DMS153 treated with DMSO at 0.1 percent for 48 hours (cell line): ENCODE measurements at regions not wholly inside any gene's neighbourhood (a gene's known extent, or its start where the extent isn't known, plus 50 kb on each side); places are given as distances from the start of the nearest gene placed in this dataset.

Experiments used
- DNase-seq: peaks from one replicate; lab custom pipeline; 2025; ENCODE audit not compliant: unreplicated experiment; lab: John Stamatoyannopoulos, UW

DNA sequence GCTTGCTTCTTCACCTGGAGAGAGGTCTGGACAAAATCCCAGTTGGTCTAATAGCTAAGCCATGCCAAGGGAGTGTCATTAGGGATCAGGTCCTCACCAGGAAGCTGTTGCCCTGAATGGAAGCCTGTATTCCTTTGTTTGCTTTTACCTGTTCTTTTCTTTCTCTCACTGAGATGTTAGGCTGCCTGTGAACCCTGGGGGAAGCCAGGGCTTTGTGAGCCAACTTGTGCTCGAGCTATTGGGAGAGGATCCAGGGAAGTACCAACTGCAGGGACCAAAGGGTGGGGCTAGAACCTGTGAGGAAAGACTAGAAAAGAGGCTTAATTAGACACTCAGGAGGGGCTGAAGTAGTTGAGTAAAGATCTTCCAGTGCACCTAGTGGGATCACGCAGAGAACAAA lies 451.2 kb upstream of the TLE4 start:
- DNase-seq, result peak; percentile 49

- no peak for DNase-seq
Observed at GRCh38 chr9:79120941-79121340, 450.8 kb upstream of the TLE4 start.

DNA sequence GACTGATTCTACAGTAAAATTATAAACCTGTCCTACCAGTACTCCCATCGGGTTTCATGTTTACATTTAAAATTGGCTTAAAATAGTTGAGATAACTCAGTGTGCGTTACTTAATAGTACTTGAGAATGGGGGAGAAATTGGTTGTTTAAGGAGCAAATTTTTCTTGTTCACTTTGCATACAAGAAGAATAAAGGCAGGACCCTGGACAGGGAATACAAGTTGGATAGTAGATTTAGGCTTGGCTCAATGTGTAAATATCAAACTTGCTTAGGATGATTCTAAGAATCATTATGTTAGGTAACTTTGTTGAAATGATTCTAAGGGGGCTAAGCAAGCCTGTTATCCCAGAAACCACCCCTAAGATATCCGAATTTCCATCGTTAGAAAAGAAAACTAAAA lies 448.4 kb upstream of the TLE4 start:
- DNase-seq, result no peak

DNA sequence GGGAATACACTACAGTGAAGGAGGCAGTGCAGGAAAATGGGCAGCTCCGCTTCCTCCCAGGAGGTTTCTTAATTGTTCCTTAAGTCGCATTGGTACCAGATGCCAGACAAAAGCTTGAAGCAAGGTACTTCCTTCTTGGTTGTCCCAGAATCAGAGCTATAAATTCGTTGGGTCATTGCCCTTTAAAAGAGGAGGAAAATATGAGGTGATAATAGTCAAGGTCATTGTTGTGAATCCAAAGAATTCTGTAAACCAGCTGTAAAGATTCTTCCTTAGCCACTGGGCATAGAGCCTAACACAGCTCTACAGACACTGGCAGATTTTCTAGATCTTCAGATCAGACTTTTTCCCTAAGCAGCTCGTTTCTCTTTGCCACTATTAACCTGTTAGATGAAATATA lies 444.1 kb upstream of the TLE4 start:
- DNase-seq, result no peak

- peak; percentile 33 for DNase-seq
Observed at GRCh38 chr9:79129865-79130480, 441.8 kb upstream of the TLE4 start.

GRCh38 chr9:79131246-79131774 lies 440.5 kb upstream of the TLE4 start:
- DNase-seq, result no peak

- no peak for DNase-seq
Observed at GRCh38 chr9:79131824-79132377, 439.9 kb upstream of the TLE4 start.

DNA sequence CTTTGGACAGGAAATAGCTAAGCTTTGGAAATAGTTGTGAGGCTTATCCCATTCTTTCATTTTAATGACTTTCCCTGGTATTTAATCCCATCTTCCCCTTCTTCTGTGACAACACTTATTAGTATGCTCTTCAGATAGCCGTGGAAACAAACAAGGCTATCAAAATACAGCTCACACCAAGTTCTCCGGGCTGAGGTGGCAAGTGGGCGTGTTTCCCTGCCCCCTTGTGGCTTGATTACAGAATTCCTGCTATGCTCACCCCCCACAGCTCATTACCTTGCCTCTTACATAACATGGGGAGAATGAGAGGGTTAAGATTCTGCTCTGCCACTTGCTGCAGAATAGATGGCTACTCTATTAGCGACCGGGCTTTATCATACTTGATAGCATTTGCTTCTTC lies 437.1 kb upstream of the TLE4 start:
- DNase-seq, result peak; percentile 41

DNA sequence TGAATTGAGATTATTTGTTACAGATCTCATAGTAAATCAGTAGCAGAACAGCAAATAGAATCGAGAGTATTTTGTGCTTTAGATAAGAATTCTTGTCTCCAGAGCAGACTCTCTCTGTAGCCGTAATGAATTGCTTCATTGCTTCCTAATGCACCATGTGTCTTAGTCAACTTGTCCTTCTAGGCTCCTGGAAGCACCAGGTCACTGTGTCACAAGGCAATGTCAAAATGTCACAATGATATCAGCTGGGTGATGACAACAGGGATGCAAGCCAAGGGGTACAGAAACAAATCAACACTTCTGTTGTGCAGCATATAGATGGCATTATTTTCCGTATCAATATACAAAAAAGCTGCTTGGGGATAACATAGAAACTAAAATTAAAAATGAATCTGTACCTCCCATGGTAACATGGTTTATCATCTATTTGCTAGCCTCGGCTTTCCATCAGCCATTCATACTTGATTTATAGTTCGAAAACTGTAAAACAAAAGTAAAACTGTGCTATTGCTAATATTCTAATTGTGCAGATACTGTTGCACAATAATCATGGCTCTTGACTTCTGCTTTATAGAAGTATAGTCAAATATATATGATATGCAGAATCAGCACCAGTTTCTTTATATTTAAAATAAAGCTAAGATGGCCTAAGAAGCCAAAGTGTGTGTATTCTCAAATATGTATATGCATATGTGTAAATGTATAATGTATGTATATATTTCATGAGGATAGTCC lies 435.9 kb upstream of the TLE4 start:
- no peak for DNase-seq

DNA sequence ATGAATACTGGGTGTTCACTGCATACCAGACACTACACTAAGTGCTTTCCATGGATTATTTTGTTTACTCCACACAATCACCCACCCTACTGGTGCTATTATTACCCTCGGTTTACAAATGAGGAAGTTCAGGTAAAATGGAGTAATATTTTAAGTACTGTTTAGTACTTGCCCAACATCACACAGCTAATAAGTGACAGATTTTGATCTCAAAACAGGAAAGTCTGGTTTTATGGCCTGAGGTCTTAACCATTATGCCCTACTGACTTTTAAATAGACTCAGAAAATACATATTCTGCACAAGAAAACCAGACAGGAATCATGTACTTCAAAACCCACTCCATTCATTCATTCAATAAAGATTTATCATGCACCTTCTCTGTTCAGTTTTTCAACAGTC lies 431.0 kb upstream of the TLE4 start:
- DNase-seq, result no peak

DNA sequence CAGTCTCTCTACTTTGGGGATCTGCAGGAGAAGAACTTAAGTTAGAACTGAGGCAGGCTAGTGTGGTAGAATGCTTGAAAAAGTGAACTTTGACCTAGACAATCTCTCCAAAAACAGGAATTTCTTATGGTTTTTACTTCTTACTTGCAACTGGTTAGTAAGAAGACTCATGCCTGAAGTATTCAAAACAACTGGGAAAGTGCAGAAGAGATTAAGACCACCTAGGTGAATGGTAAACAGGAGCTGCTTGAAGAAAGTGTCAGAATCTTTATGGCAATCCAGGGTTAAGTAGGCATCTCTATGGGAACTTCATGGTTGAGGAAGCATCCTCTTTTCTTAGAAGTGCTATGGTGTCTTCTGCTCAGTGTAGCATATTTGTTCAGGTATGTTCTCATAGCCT lies 428.6 kb upstream of the TLE4 start:
- no peak for DNase-seq

- no peak for DNase-seq
Observed at GRCh38 chr9:79145442-79145841, 426.3 kb upstream of the TLE4 start.

GRCh38 chr9:79149585-79149984 lies 422.2 kb upstream of the TLE4 start:
- no peak for DNase-seq

- DNase-seq, result no peak
Observed at GRCh38 chr9:79151791-79152190, 420.0 kb upstream of the TLE4 start.

- DNase-seq, result no peak
Observed at GRCh38 chr9:79152306-79152705, 419.5 kb upstream of the TLE4 start.

DNA sequence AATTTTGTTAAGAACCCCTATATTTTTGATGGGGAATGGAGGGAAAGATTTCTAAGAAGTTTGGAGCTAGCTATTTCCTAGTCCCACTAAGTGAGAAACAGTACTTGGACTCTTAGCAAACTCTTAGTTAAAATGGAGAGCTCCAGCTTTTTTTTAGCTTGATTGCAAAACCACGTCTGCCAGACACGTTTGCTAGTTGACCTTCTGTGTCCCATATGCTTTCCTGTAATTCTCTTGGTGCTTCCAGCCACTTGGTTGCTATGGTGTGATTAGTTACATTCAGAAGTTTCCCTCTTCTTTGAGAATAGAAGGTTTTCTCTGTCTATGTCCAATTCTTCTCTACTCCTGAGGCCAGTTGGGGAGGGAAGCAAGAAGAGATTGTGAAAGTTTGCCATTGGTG lies 417.0 kb upstream of the TLE4 start:
- DNase-seq, result no peak

- no peak for DNase-seq
Observed at GRCh38 chr9:79155308-79155707, 416.5 kb upstream of the TLE4 start.

GRCh38 chr9:79163544-79163943 lies 408.2 kb upstream of the TLE4 start:
- no peak for DNase-seq

DNA sequence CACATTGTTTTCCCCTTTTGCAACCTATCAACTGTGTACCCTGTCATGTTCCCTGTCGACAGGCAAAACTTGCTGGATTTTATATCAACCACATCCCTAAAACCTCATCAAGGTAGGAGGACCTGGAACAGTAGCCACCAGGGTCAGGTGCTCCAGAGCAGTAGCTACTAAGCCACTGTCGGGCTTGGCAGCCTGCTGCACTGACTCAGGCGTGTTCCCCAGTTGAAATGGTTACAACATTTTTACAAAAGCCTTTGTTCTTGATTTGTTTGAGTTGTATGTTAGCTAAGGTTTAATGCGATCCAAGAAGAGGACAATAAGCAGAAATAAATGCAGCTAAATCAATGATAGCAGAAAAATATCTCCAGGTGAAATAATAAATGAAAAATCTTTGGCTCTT lies 407.4 kb upstream of the TLE4 start:
- DNase-seq, result no peak

DNA sequence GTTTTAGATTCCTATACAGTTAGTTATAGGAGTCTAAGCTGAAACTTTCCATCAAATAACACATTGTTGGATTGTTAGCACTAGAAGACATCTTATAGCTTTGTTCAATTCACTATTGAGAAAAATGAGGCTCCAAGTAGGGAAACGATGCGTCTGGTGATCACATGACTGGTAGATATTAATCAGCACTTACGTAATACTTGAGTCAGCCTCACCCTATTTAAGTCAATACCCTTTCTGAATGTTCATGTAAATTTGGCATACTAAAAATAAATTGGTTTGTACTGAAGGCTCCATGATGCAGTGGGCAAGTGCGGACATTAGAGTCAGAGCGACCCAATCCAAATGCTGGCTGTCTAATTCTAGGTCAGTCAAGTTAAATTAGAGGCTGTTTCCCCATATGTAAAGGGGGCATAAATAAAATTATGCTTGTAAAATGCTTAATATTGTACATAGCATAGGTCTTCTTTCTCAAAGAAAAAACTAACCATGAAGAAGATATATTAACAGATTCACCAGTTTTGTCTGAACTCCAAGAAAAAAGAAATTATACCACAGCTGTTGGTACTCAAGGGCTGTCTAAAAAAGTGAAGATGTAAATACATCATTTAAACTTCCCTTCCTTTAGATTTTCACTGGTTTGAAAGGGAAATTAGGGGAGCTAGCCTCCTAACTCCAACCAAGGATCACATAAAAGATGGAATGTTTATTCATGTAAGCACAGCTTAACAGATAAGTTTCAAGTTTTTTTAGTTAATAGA lies 406.6 kb upstream of the TLE4 start:
- no peak for DNase-seq

DNA sequence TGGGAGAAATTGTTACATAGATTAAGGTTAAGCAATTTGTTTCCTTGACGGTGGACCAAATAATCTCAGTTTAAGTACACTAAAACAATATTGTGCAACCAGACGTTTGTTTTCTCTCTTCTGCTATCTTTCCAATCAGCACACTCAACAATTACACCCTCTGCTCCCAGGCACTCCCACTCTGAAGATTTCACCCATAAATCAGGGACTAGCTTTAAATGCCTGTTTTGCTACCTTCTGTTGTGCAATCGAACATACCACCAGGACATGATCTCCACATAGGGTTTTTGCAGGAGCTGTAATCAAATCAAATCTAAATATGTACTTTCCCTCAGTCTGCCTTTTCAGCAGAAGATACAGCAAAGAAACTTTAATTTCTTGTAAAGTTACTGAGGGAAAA lies 405.8 kb upstream of the TLE4 start:
- DNase-seq, result no peak

DNA sequence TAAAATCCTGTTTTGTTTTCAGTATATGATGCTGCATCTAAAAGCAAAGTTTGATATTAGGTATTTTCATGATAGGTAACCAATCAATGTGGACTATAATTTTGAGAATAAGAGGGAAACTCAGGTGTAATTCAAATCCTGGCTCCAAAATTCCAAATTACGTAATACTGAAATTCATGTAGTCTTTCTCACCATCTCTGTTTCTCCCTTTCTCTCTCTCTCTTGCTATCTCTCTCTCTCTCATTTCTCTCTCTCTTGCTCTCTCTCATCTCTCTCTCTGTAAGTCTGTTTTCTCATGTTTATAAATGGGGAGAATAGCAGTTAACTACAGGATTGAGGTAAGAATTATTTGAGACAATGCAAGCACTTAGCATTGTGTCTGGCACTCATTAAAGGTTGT lies 401.1 kb upstream of the TLE4 start:
- no peak for DNase-seq
